ENCODE measurements at regions not wholly inside any gene's neighbourhood (a gene's known extent, or its start where the extent isn't known, plus 50 kb on each side); places are given as distances from the start of the nearest gene placed in this dataset.

- TF ChIP-seq CTCF (IDR thresholded peaks at IDR 0.05) (no peak), EP300 (IDR thresholded peaks at IDR 0.05) (no peak)
Measured at GRCh38 chr5:135088911-135089310, 54.9 kb upstream of the PITX1 start.
